Mesothelial cell of epicardium (in vitro differentiated cells): ENCODE measurements at regions not wholly inside any gene's neighbourhood (a gene's known extent, or its start where the extent isn't known, plus 50 kb on each side); places are given as distances from the start of the nearest gene placed in this dataset.
"Not testable (repeated sequence)": the region's sequence is repeated elsewhere in the genome, so short reads cannot be mapped to it uniquely, and the experiment has no call there.

Experiments used
- DNase-seq, 2 experiments: peaks; one replicate each; pipeline ENCODE4 v3.0.0; 2021; ENCODE audit warnings: low spot score in 2 of 2; ENCODE audit not compliant: unreplicated experiment in 2 of 2
- H3K27ac Mint-ChIP-seq: 2 replicates; pipeline ENCODE4 v1.8.0; 2021; ENCODE audit warnings: mixed read lengths
- H3K27me3 Mint-ChIP-seq: 2 replicates; pipeline ENCODE4 v1.8.0; 2021; ENCODE audit warnings: low read depth, mixed read lengths
- H3K36me3 Mint-ChIP-seq: 2 replicates; pipeline ENCODE4 v1.8.0; 2021; ENCODE audit warnings: mixed read lengths
- H3K4me1 Mint-ChIP-seq: 2 replicates; pipeline ENCODE4 v1.8.0; 2021; ENCODE audit warnings: mixed read lengths
- H3K4me3 Mint-ChIP-seq: 2 replicates; pipeline ENCODE4 v1.8.0; 2021; ENCODE audit warnings: mild to moderate bottlenecking, moderate library complexity, mixed read lengths
- H3K9me3 Mint-ChIP-seq: 2 replicates; pipeline ENCODE4 v1.8.0; 2021; ENCODE audit warnings: mixed read lengths
- TF ChIP-seq, protein P1 (sequence below): fragments of 200-600 bp; sonication (generic); IDR thresholded peaks from one replicate; pipeline ENCODE4 v1.5.0; 2021; ENCODE audit warnings: antibody characterized with exemption; ENCODE audit not compliant: unreplicated experiment

DNA sequence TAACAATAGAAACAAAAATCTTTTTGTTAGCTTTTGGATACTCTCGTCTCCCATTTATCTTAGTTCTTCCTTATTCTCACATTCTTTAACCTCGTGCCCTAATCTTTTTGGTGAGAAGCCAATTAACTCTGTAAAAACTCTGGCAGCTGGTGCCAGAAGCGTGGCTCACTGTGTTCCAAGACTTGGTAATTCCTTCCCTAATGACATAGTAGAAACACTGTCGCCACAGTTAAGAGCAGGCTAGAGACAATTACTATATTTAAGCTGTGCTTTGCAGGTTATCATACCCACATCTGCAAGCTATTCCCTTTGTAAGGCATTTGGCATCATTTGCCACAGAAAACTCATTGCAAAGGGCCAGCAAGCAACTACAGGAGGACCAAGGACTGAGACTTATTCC, 160.9 kb upstream of the PIK3R1 start:
- Mint-ChIP-seq H3K9me3 (peaks cover 25% of the 10 kb centered on the region), H3K27ac (no peak overlapping the region)

DNA sequence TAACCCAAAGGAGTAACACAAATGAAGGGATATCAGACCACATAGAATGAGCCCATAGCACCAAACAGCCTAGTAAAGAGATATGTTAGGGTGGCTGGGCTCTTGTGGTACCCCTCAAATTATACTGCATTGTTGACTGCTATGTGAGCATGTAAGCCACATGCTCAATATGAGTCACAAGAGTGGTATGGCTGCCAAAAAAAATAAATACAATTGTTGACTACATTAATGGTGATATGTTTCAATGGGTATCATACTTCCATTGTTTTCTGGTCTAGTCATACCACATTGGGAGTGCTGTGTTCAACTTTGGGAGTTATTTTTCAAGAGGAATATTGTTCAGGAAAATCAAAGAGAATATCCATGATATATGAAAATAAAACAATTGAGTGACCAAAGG, 162.4 kb upstream of the PIK3R1 start:
- no peak for DNase-seq
- Mint-ChIP-seq H3K27me3 (no peaks in the 10 kb centered on the region), H3K36me3 (peaks cover 3% of the 10 kb centered on the region), H3K4me3 (no peak overlapping the region), H3K4me1 (peaks cover 17% of the 10 kb centered on the region), H3K27ac (no peak overlapping the region), H3K9me3 (peaks cover 39% of the 10 kb centered on the region)
- TF ChIP-seq, protein P1, sequence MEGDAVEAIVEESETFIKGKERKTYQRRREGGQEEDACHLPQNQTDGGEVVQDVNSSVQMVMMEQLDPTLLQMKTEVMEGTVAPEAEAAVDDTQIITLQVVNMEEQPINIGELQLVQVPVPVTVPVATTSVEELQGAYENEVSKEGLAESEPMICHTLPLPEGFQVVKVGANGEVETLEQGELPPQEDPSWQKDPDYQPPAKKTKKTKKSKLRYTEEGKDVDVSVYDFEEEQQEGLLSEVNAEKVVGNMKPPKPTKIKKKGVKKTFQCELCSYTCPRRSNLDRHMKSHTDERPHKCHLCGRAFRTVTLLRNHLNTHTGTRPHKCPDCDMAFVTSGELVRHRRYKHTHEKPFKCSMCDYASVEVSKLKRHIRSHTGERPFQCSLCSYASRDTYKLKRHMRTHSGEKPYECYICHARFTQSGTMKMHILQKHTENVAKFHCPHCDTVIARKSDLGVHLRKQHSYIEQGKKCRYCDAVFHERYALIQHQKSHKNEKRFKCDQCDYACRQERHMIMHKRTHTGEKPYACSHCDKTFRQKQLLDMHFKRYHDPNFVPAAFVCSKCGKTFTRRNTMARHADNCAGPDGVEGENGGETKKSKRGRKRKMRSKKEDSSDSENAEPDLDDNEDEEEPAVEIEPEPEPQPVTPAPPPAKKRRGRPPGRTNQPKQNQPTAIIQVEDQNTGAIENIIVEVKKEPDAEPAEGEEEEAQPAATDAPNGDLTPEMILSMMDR = no peak

More for the DNA sequence above, 160.9 kb upstream of the PIK3R1 start:
- TF ChIP-seq, protein P1 = no peak
- no peak overlapping the region for H3K4me3 Mint-ChIP-seq
- no peaks in the 10 kb centered on the region for H3K36me3 Mint-ChIP-seq
- H3K27me3 Mint-ChIP-seq = no peaks in the 10 kb centered on the region
- no peak for DNase-seq
- peaks cover 19% of the 10 kb centered on the region for H3K4me1 Mint-ChIP-seq

DNA sequence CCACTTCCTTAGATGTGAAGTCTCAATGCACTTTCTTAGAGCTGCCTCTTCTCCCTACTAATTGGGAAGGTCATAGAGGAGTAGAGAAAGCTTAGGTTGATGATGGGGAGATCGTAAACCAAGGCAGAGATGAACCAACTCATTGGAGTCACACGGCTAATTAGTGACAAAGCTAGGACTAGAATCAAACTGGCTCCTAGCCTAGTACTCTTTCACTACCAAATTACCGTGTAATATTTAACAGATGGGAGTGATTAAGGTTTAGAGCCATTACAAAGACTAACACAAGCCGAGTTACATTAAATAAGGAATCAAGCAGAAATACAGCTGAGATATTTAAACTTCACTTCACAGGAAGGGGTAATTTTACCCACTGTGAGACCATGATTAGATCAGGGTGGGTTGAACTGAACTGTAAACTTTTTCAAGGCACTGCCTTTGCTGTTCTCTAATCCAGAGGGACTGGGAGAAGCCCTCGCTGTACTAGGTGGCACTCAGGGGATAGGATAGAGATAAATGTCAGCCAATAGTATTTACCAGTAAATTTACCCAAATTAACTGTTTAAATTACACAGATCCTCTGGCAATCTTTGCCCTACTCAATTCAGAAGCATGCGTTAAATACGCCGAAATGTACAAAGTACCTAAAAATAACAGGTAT, 166.4 kb upstream of the PIK3R1 start:
- TF ChIP-seq, protein P1 = no peak
- Mint-ChIP-seq H3K9me3 (peaks cover 54% of the 10 kb centered on the region), H3K27ac (no peak overlapping the region), H3K27me3 (no peaks in the 10 kb centered on the region), H3K36me3 (peaks cover 8% of the 10 kb centered on the region), H3K4me1 (peaks cover 2% of the 10 kb centered on the region), H3K4me3 (no peak overlapping the region)
- no peak for DNase-seq

DNA sequence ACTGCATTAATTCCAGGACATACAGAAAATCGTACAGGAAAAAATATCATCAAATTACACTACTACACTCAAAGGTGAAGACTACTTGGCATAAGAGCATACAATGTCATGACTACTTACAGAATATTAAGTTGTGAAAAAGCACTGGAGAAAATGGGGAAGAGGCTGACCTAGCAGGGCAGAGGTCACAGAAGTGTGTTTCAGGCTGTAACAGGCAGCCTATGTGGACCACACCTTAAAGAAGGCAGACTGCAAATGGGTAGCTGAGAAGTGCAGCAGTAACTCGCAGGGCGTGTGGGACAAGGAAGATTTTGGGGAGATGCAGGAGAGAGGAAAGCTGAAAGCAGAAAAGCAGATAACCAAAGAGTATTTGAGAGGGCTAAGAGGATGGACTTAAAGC, 167.0 kb upstream of the PIK3R1 start:
- Mint-ChIP-seq H3K4me1 (no peaks in the 10 kb centered on the region), H3K36me3 (peaks cover 8% of the 10 kb centered on the region), H3K9me3 (peaks cover 54% of the 10 kb centered on the region), H3K4me3 (no peak overlapping the region), H3K27me3 (no peaks in the 10 kb centered on the region), H3K27ac (no peak overlapping the region)
- TF ChIP-seq, protein P1 = no peak
- no peak for DNase-seq

DNA sequence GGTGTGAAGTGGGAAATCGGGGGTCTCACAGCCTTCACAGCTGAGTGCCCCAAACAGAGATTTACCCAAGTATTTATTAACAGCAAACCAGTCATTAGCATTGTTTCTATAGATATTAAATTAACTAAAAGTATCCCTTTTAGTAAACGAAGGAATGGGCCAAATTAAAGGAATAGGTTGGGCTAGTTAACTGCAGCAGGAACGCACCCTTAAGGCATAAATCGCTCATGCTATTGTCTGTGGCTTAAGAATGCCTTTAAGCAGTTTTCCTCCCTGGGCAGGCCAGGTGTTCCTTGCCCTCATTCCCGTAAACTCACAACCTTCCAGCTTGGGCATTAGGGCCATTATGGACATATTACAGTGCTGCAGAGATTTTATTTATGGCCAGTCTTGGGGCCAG, 167.5 kb upstream of the PIK3R1 start:
- not testable (repeated sequence) for H3K4me3 Mint-ChIP-seq, DNase-seq, H3K27ac Mint-ChIP-seq, H3K36me3 Mint-ChIP-seq, H3K27me3 Mint-ChIP-seq, H3K4me1 Mint-ChIP-seq
- H3K9me3 Mint-ChIP-seq = peaks cover 54% of the 10 kb centered on the region

DNA sequence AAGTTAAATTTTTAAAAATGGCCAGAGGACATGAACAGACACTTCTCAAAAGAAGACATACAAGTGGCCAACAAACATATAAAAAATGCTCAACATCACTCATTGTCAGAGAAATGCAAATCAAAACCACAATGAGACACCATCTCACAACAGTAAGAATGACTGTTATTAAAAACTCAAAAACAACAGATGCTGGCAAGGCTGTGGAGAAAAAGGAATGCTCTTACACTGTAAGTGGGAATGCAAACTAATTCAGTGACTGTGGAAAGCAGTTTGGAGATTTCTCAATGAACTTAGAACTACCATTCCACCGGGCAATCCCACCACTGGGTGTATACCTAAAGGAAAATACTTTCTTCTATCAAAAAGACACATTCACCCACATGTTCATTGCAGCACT, 168.5 kb upstream of the PIK3R1 start:
- no peaks in the 10 kb centered on the region for H3K4me1 Mint-ChIP-seq
- DNase-seq = no peak
- TF ChIP-seq, protein P1 = no peak
- H3K27me3 Mint-ChIP-seq = no peaks in the 10 kb centered on the region
- no peak overlapping the region for H3K27ac Mint-ChIP-seq
- peaks cover 8% of the 10 kb centered on the region for H3K36me3 Mint-ChIP-seq
- no peak overlapping the region for H3K4me3 Mint-ChIP-seq
- H3K9me3 Mint-ChIP-seq = peaks cover 48% of the 10 kb centered on the region
